HL-60/S4 treated with phorbol 12-myristate 13-acetate at 8.2 ng/mL for 4 days and 3 days (cell line): ENCODE measurements at regions not wholly inside any gene's neighbourhood (a gene's known extent, or its start where the extent isn't known, plus 50 kb on each side); places are given as distances from the start of the nearest gene placed in this dataset.

ENCODE experiments used
- in situ Hi-C: fragments of 300-500 bp; cut with MboI; formaldehyde crosslinking; loops from 2 replicates; pipeline ENCODE4 v1.15.0; 2022; ENCODE audit warnings: low sequenced_read_pairs

- in situ Hi-C loops = no loop called here
These were observed 88.4 kb upstream of the KCNG1 start for GRCh38 chr20:51111290-51111689.

- in situ Hi-C loops = no loop called here
These were observed 85.9 kb upstream of the KCNG1 start for GRCh38 chr20:51108638-51109363.

GRCh38 chr20:51106011-51106410, 83.1 kb upstream of the KCNG1 start:
- in situ Hi-C loops = no loop called here

- in situ Hi-C loops = no loop called here
These were observed 82.3 kb upstream of the KCNG1 start for GRCh38 chr20:51104960-51105920.

GRCh38 chr20:51100617-51101016, 77.7 kb upstream of the KCNG1 start:
- in situ Hi-C loops = no loop called here

GRCh38 chr20:51098284-51098810, 75.4 kb upstream of the KCNG1 start:
- in situ Hi-C loops = no loop called here

GRCh38 chr20:51097351-51098120, 74.6 kb upstream of the KCNG1 start:
- in situ Hi-C loops = no loop called here

GRCh38 chr20:51096582-51097267, 73.8 kb upstream of the KCNG1 start:
- in situ Hi-C loops = no loop called here

- in situ Hi-C loops = no loop called here
These were observed 73.0 kb upstream of the KCNG1 start for GRCh38 chr20:51095633-51096521.

GRCh38 chr20:51094221-51094620, 71.3 kb upstream of the KCNG1 start:
- in situ Hi-C loops = no loop called here

GRCh38 chr20:51093240-51093763, 70.4 kb upstream of the KCNG1 start:
- in situ Hi-C loops = no loop called here

- in situ Hi-C loops = no loop called here
These were observed 69.4 kb upstream of the KCNG1 start for GRCh38 chr20:51092338-51092737.

GRCh38 chr20:51091406-51092195, 68.7 kb upstream of the KCNG1 start:
- in situ Hi-C loops = no loop called here

- in situ Hi-C loops = no loop called here
These were observed 66.9 kb upstream of the KCNG1 start for GRCh38 chr20:51089840-51090239.

- in situ Hi-C loops = no loop called here
These were observed 66.4 kb upstream of the KCNG1 start for GRCh38 chr20:51089272-51089781.

- in situ Hi-C loops = no loop called here
These were observed 64.4 kb upstream of the KCNG1 start for GRCh38 chr20:51087266-51087665.

GRCh38 chr20:51085769-51086168, 62.9 kb upstream of the KCNG1 start:
- in situ Hi-C loops = no loop called here
